ENCODE measurements at regions not wholly inside any gene's neighbourhood (a gene's known extent, or its start where the extent isn't known, plus 50 kb on each side); places are given as distances from the start of the nearest gene placed in this dataset.
"Not testable (repeated sequence)": the region's sequence is repeated elsewhere in the genome, so short reads cannot be mapped to it uniquely, and the experiment has no call there.

DNA sequence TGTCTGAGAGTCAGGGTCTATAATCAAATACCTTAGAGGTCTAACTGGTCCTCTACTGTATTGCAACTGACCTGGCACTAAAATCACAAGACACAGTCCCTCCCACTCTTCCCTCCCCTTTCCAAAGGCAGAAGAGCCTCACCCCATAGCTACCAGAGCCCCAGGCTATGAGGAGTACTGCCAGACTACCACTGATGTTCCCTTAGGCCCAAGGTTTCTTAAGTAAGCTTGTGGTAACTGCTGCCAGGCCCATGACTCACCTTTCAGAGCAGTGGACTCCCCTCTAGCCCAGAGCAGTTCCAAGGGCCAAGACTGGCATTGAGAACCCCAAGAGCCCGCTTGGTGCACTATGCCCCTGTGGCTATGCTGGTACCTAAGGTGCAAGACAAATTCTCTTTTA lies 1193.4 kb downstream of the DSC3 start:
- TF ChIP-seq, protein P1, sequence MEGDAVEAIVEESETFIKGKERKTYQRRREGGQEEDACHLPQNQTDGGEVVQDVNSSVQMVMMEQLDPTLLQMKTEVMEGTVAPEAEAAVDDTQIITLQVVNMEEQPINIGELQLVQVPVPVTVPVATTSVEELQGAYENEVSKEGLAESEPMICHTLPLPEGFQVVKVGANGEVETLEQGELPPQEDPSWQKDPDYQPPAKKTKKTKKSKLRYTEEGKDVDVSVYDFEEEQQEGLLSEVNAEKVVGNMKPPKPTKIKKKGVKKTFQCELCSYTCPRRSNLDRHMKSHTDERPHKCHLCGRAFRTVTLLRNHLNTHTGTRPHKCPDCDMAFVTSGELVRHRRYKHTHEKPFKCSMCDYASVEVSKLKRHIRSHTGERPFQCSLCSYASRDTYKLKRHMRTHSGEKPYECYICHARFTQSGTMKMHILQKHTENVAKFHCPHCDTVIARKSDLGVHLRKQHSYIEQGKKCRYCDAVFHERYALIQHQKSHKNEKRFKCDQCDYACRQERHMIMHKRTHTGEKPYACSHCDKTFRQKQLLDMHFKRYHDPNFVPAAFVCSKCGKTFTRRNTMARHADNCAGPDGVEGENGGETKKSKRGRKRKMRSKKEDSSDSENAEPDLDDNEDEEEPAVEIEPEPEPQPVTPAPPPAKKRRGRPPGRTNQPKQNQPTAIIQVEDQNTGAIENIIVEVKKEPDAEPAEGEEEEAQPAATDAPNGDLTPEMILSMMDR (IDR thresholded peaks at IDR 0.05; ENCODE audit: low read depth, low read length, poor library complexity, severe bottlenecking), result no peak
- TF ChIP-seq EZH2phosphoT487 (IDR thresholded peaks at IDR 0.05; ENCODE audit: borderline replicate concordance, low read length), result no peak
- Histone ChIP-seq H3K36me3 (ENCODE audit: control insufficient read depth, low read length) (no peaks in the 10 kb centered on the region), H3K4me2 (ENCODE audit: low read length) (no peak overlapping the region), H3K4me3 (ENCODE audit: low read length) (no peak overlapping the region), H3F3A (ENCODE audit: control insufficient read depth, insufficient read depth) (no peaks in the 10 kb centered on the region), H3K79me2 (ENCODE audit: control insufficient read depth, low read length) (no peaks in the 10 kb centered on the region), H3K27me3 (ENCODE audit: control insufficient read depth, low read length) (no peaks in the 10 kb centered on the region), H3K9me2 (replicated peaks; ENCODE audit: control insufficient read depth, low read length) (no peaks in the 10 kb centered on the region), H3K9me3 (ENCODE audit: control insufficient read depth, insufficient read depth, low read length) (no peaks in the 10 kb centered on the region), H4K20me1 (ENCODE audit: control insufficient read depth, insufficient read depth, low read depth, low read length) (no peaks in the 10 kb centered on the region), H3K27ac (ENCODE audit: low read depth, low read length) (no peak overlapping the region), H3K4me1 (ENCODE audit: control insufficient read depth, low read length) (no peaks in the 10 kb centered on the region)

DNA sequence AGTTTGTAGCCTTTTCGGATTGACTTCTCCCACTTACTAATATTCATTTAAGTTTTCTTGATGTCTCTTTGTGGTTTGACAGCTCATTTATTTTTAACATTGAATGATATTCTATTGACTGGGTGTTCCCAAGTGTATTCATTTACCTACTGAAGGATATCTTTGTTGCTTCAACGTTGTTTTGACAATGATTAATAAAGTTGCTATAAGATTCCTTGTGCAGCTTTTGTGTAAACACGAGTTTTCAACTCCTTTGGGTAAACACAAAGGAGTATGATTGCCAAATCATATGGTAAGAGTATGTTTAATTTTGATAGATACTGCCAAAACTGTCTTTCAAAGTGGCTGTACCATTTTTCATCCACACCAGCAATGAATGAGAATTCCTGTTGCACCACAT lies 1200.9 kb downstream of the DSC3 start:
- H3F3A ChIP-seq (ENCODE audit: control insufficient read depth, insufficient read depth), result no peaks in the 10 kb centered on the region
- H3K4me2 ChIP-seq (ENCODE audit: low read length), result no peak overlapping the region
- no peaks in the 10 kb centered on the region for H3K27me3 ChIP-seq (ENCODE audit: control insufficient read depth, low read length)
- no peaks in the 10 kb centered on the region for H3K9me2 ChIP-seq (replicated peaks; ENCODE audit: control insufficient read depth, low read length)
- no peak overlapping the region for H3K4me3 ChIP-seq (ENCODE audit: low read length)
- no peaks in the 10 kb centered on the region for H4K20me1 ChIP-seq (ENCODE audit: control insufficient read depth, insufficient read depth, low read depth, low read length)
- H3K36me3 ChIP-seq (ENCODE audit: control insufficient read depth, low read length), result no peaks in the 10 kb centered on the region
- H3K4me1 ChIP-seq (ENCODE audit: control insufficient read depth, low read length), result no peaks in the 10 kb centered on the region
- TF ChIP-seq EZH2phosphoT487 (IDR thresholded peaks at IDR 0.05; ENCODE audit: borderline replicate concordance, low read length), result no peak
- TF ChIP-seq, protein P1 (IDR thresholded peaks at IDR 0.05; ENCODE audit: low read depth, low read length, poor library complexity, severe bottlenecking), result no peak
- H3K9me3 ChIP-seq (ENCODE audit: control insufficient read depth, insufficient read depth, low read length), result no peaks in the 10 kb centered on the region
- no peaks in the 10 kb centered on the region for H3K79me2 ChIP-seq (ENCODE audit: control insufficient read depth, low read length)
- no peak overlapping the region for H3K27ac ChIP-seq (ENCODE audit: low read depth, low read length)

DNA sequence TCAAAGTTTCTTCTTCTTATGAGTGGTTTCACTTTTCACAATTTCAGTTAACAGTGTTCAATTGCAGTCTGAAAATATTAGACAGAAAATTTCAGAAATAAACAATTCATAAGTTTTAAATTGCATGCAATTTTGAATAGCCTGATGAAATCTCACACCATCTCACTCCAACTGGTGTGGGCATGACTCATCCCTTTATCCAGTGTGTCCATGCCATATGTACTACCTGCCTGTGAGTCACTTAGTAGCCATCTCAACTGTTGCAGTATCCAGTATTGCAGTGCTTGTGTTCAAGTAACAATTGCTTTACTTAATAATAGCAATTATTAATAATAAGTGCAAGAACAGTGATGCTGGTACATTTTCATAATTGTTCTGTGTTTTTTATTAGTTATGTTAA lies 1202.5 kb downstream of the DSC3 start:
- H3K4me2 ChIP-seq (ENCODE audit: low read length), result no peak overlapping the region
- no peaks in the 10 kb centered on the region for H3K4me1 ChIP-seq (ENCODE audit: control insufficient read depth, low read length)
- no peaks in the 10 kb centered on the region for H3K79me2 ChIP-seq (ENCODE audit: control insufficient read depth, low read length)
- no peak for TF ChIP-seq EZH2phosphoT487 (IDR thresholded peaks at IDR 0.05; ENCODE audit: borderline replicate concordance, low read length)
- TF ChIP-seq, protein P1 (IDR thresholded peaks at IDR 0.05; ENCODE audit: low read depth, low read length, poor library complexity, severe bottlenecking), result no peak
- H3K9me3 ChIP-seq (ENCODE audit: control insufficient read depth, insufficient read depth, low read length), result no peaks in the 10 kb centered on the region
- H3K9me2 ChIP-seq (replicated peaks; ENCODE audit: control insufficient read depth, low read length), result no peaks in the 10 kb centered on the region
- no peak overlapping the region for H3K4me3 ChIP-seq (ENCODE audit: low read length)
- H3F3A ChIP-seq (ENCODE audit: control insufficient read depth, insufficient read depth), result no peaks in the 10 kb centered on the region
- no peaks in the 10 kb centered on the region for H3K36me3 ChIP-seq (ENCODE audit: control insufficient read depth, low read length)
- no peak overlapping the region for H3K27ac ChIP-seq (ENCODE audit: low read depth, low read length)
- H4K20me1 ChIP-seq (ENCODE audit: control insufficient read depth, insufficient read depth, low read depth, low read length), result no peaks in the 10 kb centered on the region
- no peaks in the 10 kb centered on the region for H3K27me3 ChIP-seq (ENCODE audit: control insufficient read depth, low read length)

DNA sequence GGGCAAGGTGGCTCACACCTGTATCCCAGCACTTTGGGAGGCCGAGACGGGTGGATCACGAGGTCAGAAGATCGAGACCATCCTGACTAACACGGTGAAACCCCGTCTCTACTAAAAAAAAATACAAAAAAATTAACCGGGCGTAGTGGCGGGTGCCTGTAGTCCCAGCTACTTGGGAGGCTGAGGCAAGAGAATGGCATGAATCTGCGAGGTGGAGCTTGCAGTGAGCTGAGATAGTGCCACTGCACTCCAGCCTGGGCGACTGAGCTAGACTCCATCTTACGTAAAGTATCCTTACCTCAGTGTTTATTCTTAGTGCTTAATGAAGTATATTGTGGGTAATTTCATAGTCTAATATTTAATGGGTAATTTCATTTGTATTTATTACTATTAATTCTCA lies 1203.6 kb downstream of the DSC3 start:
- H3K27me3 ChIP-seq (ENCODE audit: control insufficient read depth, low read length); H3K4me2 ChIP-seq (ENCODE audit: low read length); H3F3A ChIP-seq (ENCODE audit: control insufficient read depth, insufficient read depth); H3K27ac ChIP-seq (ENCODE audit: low read depth, low read length); H3K79me2 ChIP-seq (ENCODE audit: control insufficient read depth, low read length); H3K9me3 ChIP-seq (ENCODE audit: control insufficient read depth, insufficient read depth, low read length); H3K4me3 ChIP-seq (ENCODE audit: low read length); H3K36me3 ChIP-seq (ENCODE audit: control insufficient read depth, low read length); H4K20me1 ChIP-seq (ENCODE audit: control insufficient read depth, insufficient read depth, low read depth, low read length); H3K9me2 ChIP-seq (replicated peaks; ENCODE audit: control insufficient read depth, low read length); H3K4me1 ChIP-seq (ENCODE audit: control insufficient read depth, low read length): not testable (repeated sequence)

All from DOHH2 (cell line).